ENCODE measurements at regions not wholly inside any gene's neighbourhood (a gene's known extent, or its start where the extent isn't known, plus 50 kb on each side); places are given as distances from the start of the nearest gene placed in this dataset.

DNA sequence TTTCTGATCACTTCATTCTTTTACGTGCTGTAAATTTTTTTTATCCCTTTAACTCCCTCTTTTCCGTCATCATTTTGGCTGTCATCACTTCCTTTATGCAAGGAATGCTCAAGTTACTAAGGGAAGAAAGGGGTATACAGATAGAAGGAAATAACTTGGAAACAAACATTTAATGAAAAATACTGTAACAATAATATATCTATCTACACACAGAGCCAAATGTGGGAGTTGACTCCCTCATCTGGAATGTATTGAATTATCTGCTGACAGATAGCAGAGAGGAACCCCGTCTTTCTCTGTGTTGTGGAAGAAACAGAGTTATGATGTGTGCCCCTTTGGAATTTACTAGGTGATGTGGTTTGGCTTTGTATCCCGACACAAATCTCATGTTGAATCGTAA, 182.5 kb upstream of the NXPH2 start:
- DNase-seq: no peak
- ATAC-seq (ENCODE audit: poor library complexity): no peak
- intact Hi-C loops (cut with DNase I): no loop called here

GRCh38 chr2:138960191-138960590, 180.0 kb upstream of the NXPH2 start:
- DNase-seq: no peak
- intact Hi-C loops (cut with DNase I): no loop called here
- ATAC-seq (ENCODE audit: poor library complexity): no peak

GRCh38 chr2:138959031-138959430, 178.8 kb upstream of the NXPH2 start:
- ATAC-seq (ENCODE audit: poor library complexity) (no peak), DNase-seq (no peak)
- intact Hi-C loops (cut with DNase I): no loop called here

DNA sequence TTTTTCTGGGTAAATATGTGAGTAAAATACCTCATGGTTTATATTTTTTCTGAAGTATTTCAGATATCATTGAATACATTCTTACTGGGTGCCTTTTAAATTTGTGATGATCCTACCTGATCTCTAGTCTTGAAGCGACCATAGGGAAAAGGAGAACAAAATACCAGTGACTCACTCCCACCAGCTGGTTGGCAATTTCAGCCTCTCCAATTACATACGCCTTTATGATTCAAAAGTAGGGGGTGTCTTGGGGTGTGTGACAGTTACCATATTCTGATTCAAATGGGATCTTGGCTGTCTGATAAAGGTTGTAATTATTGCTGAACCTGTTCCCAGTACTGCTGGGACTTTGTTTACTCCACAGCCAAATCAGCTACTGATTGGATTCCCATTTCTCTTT, 175.9 kb upstream of the NXPH2 start:
- ATAC-seq (ENCODE audit: poor library complexity) (no peak), DNase-seq (no peak)
- intact Hi-C loops (cut with DNase I): no loop called here

GRCh38 chr2:138950486-138950885, 170.3 kb upstream of the NXPH2 start:
- no peak for ATAC-seq (ENCODE audit: poor library complexity)
- intact Hi-C loops (cut with DNase I): no loop called here
- no peak for DNase-seq

- ATAC-seq (ENCODE audit: poor library complexity) (no peak), DNase-seq (no peak)
- intact Hi-C loops (cut with DNase I): no loop called here
These were observed 169.3 kb upstream of the NXPH2 start for GRCh38 chr2:138949517-138949916.

DNA sequence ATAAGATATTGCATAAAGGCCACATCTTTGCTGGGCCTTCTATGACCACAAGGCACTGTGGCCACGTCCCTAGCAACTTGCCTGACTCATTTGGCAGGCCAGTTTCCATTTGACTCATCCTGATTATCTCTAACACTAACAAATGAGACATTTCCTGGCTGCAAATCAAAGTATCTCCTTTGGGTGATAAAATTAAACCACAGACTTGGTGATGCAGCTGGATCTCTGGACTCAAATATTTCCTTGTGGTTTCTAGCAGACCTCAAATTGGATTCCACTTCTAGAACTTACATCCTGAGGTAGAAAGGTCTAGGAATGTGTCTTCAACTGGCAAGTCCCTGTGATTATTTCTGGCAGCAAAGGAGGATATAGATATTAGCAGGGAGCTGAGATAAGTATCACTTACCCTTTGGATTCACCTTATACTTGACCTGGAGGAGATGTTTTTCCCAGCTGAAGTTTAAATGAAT, 167.9 kb upstream of the NXPH2 start:
- ATAC-seq (ENCODE audit: poor library complexity): no peak
- intact Hi-C loops (cut with DNase I): no loop called here
- DNase-seq: no peak

- DNase-seq (no peak), ATAC-seq (ENCODE audit: poor library complexity) (no peak)
- intact Hi-C loops (cut with DNase I): no loop called here
These were observed 163.3 kb upstream of the NXPH2 start for GRCh38 chr2:138943470-138943869.

DNA sequence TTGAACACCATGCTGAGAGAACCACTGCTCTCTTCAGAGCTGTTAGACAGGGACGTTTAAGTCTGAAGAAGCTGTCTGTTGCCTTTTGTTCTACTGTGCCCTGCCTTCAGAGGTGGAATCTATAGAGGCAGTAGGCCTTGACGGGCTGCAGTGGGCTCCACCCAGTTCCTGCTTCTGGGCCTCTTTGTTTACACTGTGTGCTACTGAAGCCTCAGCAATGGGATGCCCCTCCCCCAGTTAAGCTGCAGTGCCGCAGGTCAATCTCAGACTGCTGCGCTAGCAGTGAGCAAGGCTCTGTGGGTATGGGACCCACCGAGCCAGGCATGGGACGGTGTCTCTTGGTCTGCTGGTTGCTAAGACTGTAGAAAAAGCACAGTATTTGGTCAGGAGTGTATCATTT, 162.3 kb upstream of the NXPH2 start:
- intact Hi-C loops (cut with DNase I): no loop called here
- no peak for DNase-seq

DNA sequence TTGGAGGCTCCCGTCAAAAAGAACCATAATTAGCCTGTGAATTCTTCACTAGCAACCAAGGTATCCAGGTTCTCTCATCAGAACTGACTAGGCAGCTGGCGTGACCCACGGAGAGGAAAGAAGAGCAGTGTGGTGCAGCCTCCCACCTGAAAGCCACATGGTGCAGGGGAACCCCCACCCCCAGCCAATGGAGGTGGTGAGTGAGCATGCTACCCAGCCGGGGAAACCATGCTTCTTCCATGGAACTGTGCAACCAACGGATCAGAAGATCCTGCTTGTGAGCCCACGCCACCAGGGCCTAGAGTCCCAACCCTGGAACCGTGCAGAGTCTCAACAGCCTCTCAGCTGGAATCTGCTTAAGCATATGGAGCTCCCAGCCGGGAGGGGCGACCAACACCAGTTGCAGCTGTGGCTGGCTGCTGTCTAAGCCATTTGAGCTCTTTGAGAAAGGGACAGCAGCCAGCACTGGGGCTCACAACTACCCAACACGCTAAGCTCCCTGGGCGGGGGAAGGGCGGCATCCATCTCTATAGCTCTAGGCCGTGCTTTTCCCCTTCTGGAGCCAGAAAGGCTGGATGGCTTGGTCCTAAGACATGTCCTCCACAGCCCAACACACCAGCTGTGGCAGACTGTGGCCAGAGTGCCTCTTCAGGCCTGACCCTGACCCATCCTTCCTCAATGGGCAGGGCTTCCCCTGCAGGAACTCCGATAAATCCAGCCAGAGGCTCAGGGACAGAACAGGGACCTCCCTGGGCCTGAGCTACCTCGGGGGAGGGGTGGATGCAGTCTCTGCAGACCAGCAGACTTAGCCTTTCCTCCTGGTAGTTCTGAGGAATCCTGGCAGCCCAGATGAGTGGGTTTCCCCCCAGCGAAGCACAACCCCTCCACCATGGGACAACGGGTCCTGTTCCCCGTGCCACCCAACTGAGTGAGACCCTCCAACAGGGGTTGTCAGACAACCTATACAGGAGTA, 151.4 kb upstream of the NXPH2 start:
- ATAC-seq (ENCODE audit: poor library complexity): no peak
- intact Hi-C loops (cut with DNase I): no loop called here
- no peak for DNase-seq

More for the DNA sequence above, 162.3 kb upstream of the NXPH2 start:
- no peak for ATAC-seq (ENCODE audit: poor library complexity)

- DNase-seq: no peak
- no peak for ATAC-seq (ENCODE audit: poor library complexity)
- intact Hi-C loops (cut with DNase I): no loop called here
These were observed 150.4 kb upstream of the NXPH2 start for GRCh38 chr2:138930571-138930970.

DNA sequence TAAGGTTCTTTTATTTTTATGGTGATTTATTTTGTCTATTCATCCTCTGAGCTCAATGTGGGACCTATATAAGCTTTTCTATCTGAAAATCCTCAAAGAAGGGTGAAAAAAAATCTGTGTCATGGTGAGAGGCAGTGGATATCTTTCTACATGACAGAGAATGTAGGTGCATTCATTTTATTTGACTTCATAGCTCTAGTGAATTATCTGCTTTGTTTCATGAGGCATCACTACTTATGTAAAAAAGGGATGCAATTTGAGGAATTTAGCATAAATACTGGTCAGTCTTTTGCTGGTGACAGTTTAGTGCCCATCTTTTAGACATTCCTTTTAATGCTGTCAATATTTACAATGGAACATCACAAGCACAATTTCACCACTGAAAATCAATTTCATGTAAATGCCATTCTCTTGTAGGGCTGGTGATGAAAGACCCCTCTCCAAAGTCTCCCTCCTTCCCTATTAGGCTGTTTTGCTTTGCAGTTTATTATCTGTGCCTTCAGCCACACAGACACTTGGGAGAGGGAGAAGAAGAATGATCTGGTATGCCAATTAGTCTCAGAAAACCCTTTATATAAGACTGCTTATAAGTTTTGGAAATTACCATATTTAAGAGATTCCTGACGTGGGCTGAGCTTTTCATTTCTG, 148.3 kb upstream of the NXPH2 start:
- intact Hi-C loops (cut with DNase I): no loop called here
- DNase-seq: no peak
- ATAC-seq (ENCODE audit: poor library complexity): no peak

DNA sequence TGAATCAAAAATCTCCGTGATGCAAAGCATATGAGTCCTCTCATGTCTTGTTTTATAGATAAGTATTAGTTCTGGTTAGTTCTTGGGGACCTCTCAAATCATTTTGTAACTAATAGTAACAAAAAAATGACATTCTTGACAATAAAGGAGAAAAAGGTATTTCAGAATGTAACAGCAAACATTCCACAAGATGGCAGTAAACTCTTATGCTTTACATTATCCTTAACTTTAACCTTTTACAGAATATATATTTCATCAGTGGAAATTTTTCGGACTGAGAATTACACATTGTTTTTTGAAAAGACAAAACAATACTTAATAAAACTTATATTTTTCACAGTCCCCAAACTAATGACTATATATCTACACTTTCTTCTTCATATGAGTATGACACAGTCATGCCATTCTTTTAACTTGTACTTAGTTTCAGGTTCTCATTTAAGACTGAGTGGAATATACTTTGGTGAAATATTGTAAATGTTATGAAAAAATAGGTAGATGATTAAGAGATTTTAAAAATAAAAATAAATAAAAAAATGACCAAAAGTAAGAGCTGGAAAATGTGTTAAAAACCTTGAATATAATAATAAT, 142.9 kb upstream of the NXPH2 start:
- intact Hi-C loops (cut with DNase I): no loop called here
- no peak for DNase-seq
- no peak for ATAC-seq (ENCODE audit: poor library complexity)

GRCh38 chr2:138919120-138919747, 139.0 kb upstream of the NXPH2 start:
- intact Hi-C loops (cut with DNase I): no loop called here
- ATAC-seq (ENCODE audit: poor library complexity): no peak
- no peak for DNase-seq

DNA sequence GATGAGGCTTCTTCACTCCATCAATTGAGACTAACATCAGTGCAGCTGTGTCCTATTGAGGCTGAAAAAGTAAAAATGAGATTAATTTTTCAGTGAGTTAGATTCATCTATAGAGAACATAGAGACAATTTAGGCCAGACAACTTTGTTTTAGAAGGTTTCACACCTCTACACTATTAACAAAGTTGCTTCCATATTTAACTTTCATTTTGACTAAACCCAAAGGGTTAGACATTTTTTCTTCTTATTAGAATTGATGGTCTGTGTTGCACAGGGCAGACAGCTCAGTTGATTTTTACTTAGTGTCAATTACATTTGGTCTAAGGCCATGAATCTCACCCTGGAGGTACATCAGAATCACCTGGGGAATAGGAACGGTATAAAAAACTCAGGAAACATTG, 130.2 kb upstream of the NXPH2 start:
- DNase-seq (no peak), ATAC-seq (ENCODE audit: poor library complexity) (no peak)
- intact Hi-C loops (cut with DNase I): no loop called here

DNA sequence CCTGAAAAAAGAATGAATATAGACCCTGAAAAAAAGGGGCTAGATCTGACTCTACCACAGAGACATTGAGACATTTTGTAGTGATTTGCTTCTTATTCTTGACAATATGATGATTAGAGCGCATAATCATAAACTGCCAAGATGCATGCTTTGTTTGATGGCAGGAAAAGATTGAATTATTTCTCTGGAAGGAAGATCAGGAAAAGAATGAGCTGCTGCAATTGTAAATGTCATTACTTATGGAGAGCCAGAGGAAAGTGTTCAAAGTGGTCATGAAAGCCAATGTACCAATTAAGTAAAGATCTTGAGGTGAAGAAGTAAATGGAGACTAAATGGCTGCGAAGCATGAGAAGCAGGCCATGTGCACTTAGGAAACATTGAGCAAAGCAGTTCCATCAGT, 126.4 kb upstream of the NXPH2 start:
- ATAC-seq (ENCODE audit: poor library complexity) (no peak), DNase-seq (no peak)
- intact Hi-C loops (cut with DNase I): no loop called here

GRCh38 chr2:138902239-138902871, 122.2 kb upstream of the NXPH2 start:
- no peak for ATAC-seq (ENCODE audit: poor library complexity)

GRCh38 chr2:138901530-138901929, 121.3 kb upstream of the NXPH2 start:
- DNase-seq: no peak
- ATAC-seq (ENCODE audit: poor library complexity): no peak
- intact Hi-C loops (cut with DNase I): no loop called here

More at GRCh38 chr2:138902239-138902871, 122.2 kb upstream of the NXPH2 start:
- intact Hi-C loops (cut with DNase I): no loop called here
- DNase-seq: no peak

DNA sequence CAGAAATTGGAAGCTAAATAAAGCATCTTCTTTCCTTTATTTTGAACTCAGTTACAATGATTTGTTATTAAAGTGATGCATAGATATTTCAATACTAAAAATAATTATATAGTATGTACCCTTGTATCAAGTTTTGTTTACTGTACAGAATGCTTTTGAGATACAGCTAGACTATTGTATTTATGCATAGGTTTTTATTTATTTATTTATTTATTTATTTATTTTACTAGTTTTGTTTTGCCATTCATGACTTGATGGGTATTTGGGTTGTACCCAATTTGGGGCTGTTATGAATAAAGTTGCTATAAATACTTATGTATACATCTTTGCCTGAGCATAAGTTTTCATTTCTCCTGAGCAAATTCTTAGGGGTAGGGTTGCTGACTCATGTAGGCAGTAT, 118.7 kb upstream of the NXPH2 start:
- intact Hi-C loops (cut with DNase I): no loop called here
- no peak for ATAC-seq (ENCODE audit: poor library complexity)
- no peak for DNase-seq

All from Right ventricle myocardium superior (tissue), 1 donor.